Endothelial cell of umbilical vein (primary cell): ENCODE measurements at regions not wholly inside any gene's neighbourhood (a gene's known extent, or its start where the extent isn't known, plus 50 kb on each side); places are given as distances from the start of the nearest gene placed in this dataset.

Experiments used
- BruUV-seq: library from RNA; stranded (reverse); fragments of 400-500 nt; replicated peaks from 2 replicates; lab custom pipeline; 2021; lab: Mats Ljungman, UMichigan
- CTCF ChIA-PET: fragments of 300-600, 350-600 bp; sonication (Branson Sonifier 250); formaldehyde crosslinking; loops from one replicate; lab custom pipeline; 2021; ENCODE audit warnings: antibody characterized with exemption, inconsistent platforms; lab: Charles Lee
- POLR2A ChIA-PET: fragments of 300-600, 350-600 bp; sonication (Branson Sonifier 250); formaldehyde crosslinking; loops from one replicate; lab custom pipeline; 2021; ENCODE audit warnings: antibody characterized with exemption, inconsistent platforms; lab: Charles Lee
- DNase-seq: peaks from one replicate; pipeline ENCODE4 v3.0.0-alpha.2; 2011; ENCODE audit warnings: low read depth, low spot score
- FAIRE-seq: peaks from 2 replicates; lab custom pipeline; 2011; peaks lifted over from hg19 to GRCh38; lab: Jason Lieb, UNC
- H2AFZ ChIP-seq: 2 replicates; pipeline ENCODE4 v1.6.0; 2012; ENCODE audit warnings: low read depth, low read length, control low read depth, inconsistent platforms
- H3K27ac ChIP-seq: 2 replicates; pipeline ENCODE4 v1.5.1; 2011; ENCODE audit warnings: low read depth, mild to moderate bottlenecking, control low read depth, low read length, moderate library complexity; ENCODE audit not compliant: insufficient read depth
- H3K27me3 ChIP-seq, 2 experiments: 2 replicates each; pipeline versions ENCODE4 v1.6.0 to v1.6.1; 2011; ENCODE audit warnings: low read length in 2 of 2, mixed read lengths in 1 of 2; ENCODE audit not compliant: control insufficient read depth in 2 of 2, insufficient read depth in 2 of 2
- H3K36me3 ChIP-seq, 2 experiments: 2 replicates in 1 of 2; 3 replicates in 1 of 2; pipeline ENCODE4 v1.5.1; 2011; ENCODE audit warnings: low read length in 2 of 2, mild to moderate bottlenecking in 1 of 2, moderate library complexity in 1 of 2; ENCODE audit not compliant: control insufficient read depth in 2 of 2, insufficient read depth in 2 of 2; ENCODE audit errors: extremely low read depth in 1 of 2
- H3K4me1 ChIP-seq: 3 replicates; pipeline ENCODE4 v1.5.1; 2011; ENCODE audit warnings: mild to moderate bottlenecking, low read length; ENCODE audit not compliant: control insufficient read depth, insufficient read depth; ENCODE audit errors: extremely low read depth
- H3K4me2 ChIP-seq: 2 replicates; pipeline ENCODE4 v1.6.1; 2011; ENCODE audit warnings: low read length, control low read depth, mixed read lengths; ENCODE audit not compliant: insufficient read depth
- H3K4me3 ChIP-seq, 3 experiments: fragments of 200-600 bp in 1 of 3; sonication (generic), shearing (Covaris generic) in 1 of 3; replicated peaks in 1 of 3; 2 replicates each; pipeline ENCODE4 v1.5.1; 2011 to 2016; ENCODE audit warnings: control low read depth in 3 of 3, low read length in 3 of 3, mild to moderate bottlenecking in 2 of 3, inconsistent platforms in 1 of 3, low read depth in 1 of 3, moderate library complexity in 1 of 3; ENCODE audit not compliant: insufficient read depth in 1 of 3
- H3K79me2 ChIP-seq: 2 replicates; pipeline ENCODE4 v1.6.0; 2012; ENCODE audit warnings: low read length, inconsistent platforms; ENCODE audit not compliant: control insufficient read depth, insufficient read depth
- H3K9ac ChIP-seq: replicated peaks from 2 replicates; pipeline ENCODE3; 2011; ENCODE audit warnings: low read length, control low read depth; ENCODE audit not compliant: insufficient read depth; ENCODE audit errors: extremely low read depth
- H3K9me1 ChIP-seq: replicated peaks from 3 replicates; pipeline ENCODE4 v1.6.0; 2011; ENCODE audit warnings: mild to moderate bottlenecking, low read length; ENCODE audit not compliant: control insufficient read depth, insufficient read depth; ENCODE audit errors: extremely low read depth
- H3K9me3 ChIP-seq: replicated peaks from 2 replicates; pipeline ENCODE4 v1.5.1; 2012; ENCODE audit warnings: low read length, inconsistent platforms; ENCODE audit not compliant: control insufficient read depth, insufficient read depth
- H4K20me1 ChIP-seq: replicated peaks from 2 replicates; pipeline ENCODE3; 2011; ENCODE audit warnings: mild to moderate bottlenecking, low read length; ENCODE audit not compliant: control insufficient read depth, insufficient read depth; ENCODE audit errors: extremely low read depth
- EZH2 ChIP-seq: IDR thresholded peaks from 2 replicates; pipeline ENCODE4 v1.6.1; 2012; ENCODE audit warnings: borderline replicate concordance, low read depth, mild to moderate bottlenecking, moderate library complexity, low read length, inconsistent platforms; ENCODE audit not compliant: severe bottlenecking
- FOS ChIP-seq: IDR thresholded peaks from 2 replicates; pipeline ENCODE4 v1.6.1; 2011; ENCODE audit warnings: mild to moderate bottlenecking, low read length, moderate library complexity, borderline replicate concordance; ENCODE audit not compliant: insufficient read depth
- GATA2 ChIP-seq: IDR thresholded peaks from 2 replicates; pipeline ENCODE4 v1.7.0; 2011; ENCODE audit warnings: low read depth, mild to moderate bottlenecking, moderate library complexity, mixed read lengths, low read length; ENCODE audit not compliant: insufficient read length, insufficient read depth
- JUN ChIP-seq: IDR thresholded peaks from 2 replicates; pipeline ENCODE4 v1.6.1; 2011; ENCODE audit warnings: borderline replicate concordance, low read depth; ENCODE audit not compliant: insufficient read length, insufficient read depth
- MYC ChIP-seq: IDR thresholded peaks from one replicate; pipeline ENCODE4 v1.6.1; 2011; ENCODE audit warnings: mild to moderate bottlenecking, low read depth, low read length
- POLR2A ChIP-seq: IDR thresholded peaks from 2 replicates; pipeline ENCODE4 v1.6.1; 2012; ENCODE audit warnings: low read depth, mild to moderate bottlenecking, control low read depth, low read length
- POLR2AphosphoS5 ChIP-seq: IDR thresholded peaks from 2 replicates; pipeline ENCODE4 v1.6.1; 2012; ENCODE audit warnings: low read depth, mild to moderate bottlenecking, control low read depth, low read length, moderate library complexity; ENCODE audit not compliant: insufficient read depth
- dilution Hi-C: fragments of 300-500 bp; cut with MboI; formaldehyde crosslinking; loops from one replicate; pipeline ENCODE4 v1.15.0; 2019; ENCODE audit warnings: low sequenced_read_pairs; ENCODE audit not compliant: extremely low pct_ligation_motif_present
- intact Hi-C: fragments of 100-400 bp; cut with micrococcal nuclease; formaldehyde crosslinking; loops from one replicate; pipeline ENCODE4 v1.10.0; 2022
- TF ChIP-seq, protein P1 (sequence below): IDR thresholded peaks from 2 replicates; pipeline ENCODE4 v1.6.1; 2011; ENCODE audit not compliant: insufficient read depth, insufficient read length
- TF ChIP-seq, protein P2 (sequence below), 2 donors: IDR thresholded peaks; 1 replicate in 1 of 2; 2 replicates in 1 of 2; pipeline ENCODE4 v1.5.1; 2011; ENCODE audit warnings: low read length in 2 of 2, mild to moderate bottlenecking in 2 of 2, moderate library complexity in 2 of 2, control low read depth in 1 of 2, inconsistent platforms in 1 of 2, low read depth in 1 of 2; ENCODE audit not compliant: insufficient read depth in 1 of 2; ENCODE audit errors: extremely low read depth in 1 of 2

DNA sequence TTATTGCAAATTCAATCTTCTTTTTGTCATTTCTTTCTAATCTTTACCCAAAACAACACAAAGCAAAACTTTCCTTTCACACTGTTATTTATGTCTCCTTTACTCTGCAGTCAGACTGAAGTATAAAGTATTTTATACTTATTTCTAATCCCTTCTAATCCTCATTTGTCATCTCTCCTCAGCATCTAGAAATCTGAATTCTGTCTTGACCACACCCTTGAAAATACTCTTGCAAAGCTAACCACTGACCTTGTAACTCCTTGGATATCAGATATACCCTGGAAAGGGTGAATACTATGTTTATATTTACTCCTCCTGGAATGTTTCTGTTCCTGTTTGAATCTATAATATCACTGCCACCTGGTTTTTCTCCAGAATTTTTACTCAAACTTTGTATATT, 481.1 kb downstream of the ZNF385D start:
- POLR2A ChIA-PET = no interaction called here
- Histone ChIP-seq H3K9me1 (no peaks in the 10 kb centered on the region), H3K4me2 (no peak overlapping the region), H3K27ac (no peak overlapping the region), H3K27me3 (no peaks in the 10 kb centered on the region), H3K79me2 (no peaks in the 10 kb centered on the region), H4K20me1 (no peaks in the 10 kb centered on the region), H3K4me3 (no peak overlapping the region), H3K9me3 (no peaks in the 10 kb centered on the region), H3K36me3 (no peaks in the 10 kb centered on the region), H3K4me1 (peaks cover 14% of the 10 kb centered on the region), H3K9ac (no peak overlapping the region), H2AFZ (no peak overlapping the region)
- no peak for FAIRE-seq
- no peak for DNase-seq
- dilution Hi-C loops (no loop called here), intact Hi-C loops (no loop called here)
- CTCF ChIA-PET = no interaction called here
- no TSS peak for BruUV-seq
- no peak for TF ChIP-seq POLR2AphosphoS5
- TF ChIP-seq POLR2A = no peak
- no peak for TF ChIP-seq JUN
- TF ChIP-seq, protein P1, sequence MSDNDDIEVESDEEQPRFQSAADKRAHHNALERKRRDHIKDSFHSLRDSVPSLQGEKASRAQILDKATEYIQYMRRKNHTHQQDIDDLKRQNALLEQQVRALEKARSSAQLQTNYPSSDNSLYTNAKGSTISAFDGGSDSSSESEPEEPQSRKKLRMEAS = no peak
- TF ChIP-seq EZH2 = no peak

DNA sequence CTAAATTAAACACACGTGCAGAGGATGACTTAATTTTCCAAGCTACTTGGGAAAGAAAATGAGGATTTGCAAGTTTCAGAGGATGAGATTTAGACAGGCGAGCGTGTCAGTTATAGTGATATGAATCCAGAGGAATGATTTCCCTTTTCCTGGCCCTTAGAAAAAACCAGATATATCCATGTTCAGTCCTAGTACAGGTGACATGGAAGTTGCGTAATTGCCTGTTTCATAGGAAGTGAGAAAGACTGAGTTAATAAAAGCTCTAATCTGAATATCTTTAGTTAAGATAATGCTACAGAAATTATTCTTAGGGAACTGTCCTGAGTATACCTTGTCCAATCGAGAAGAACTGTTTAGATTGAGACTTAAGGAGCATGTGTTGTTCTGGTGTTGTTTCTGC, 490.5 kb downstream of the ZNF385D start:
- Histone ChIP-seq H3K36me3 (no peaks in the 10 kb centered on the region), H3K4me3 (no peak overlapping the region), H3K79me2 (no peaks in the 10 kb centered on the region), H3K9me3 (no peaks in the 10 kb centered on the region), H2AFZ (no peak overlapping the region), H3K4me1 (no peaks in the 10 kb centered on the region), H3K27me3 (no peaks in the 10 kb centered on the region), H4K20me1 (no peaks in the 10 kb centered on the region), H3K9me1 (no peaks in the 10 kb centered on the region), H3K4me2 (no peak overlapping the region), H3K9ac (no peak overlapping the region), H3K27ac (no peak overlapping the region)
- BruUV-seq = no TSS peak
- TF ChIP-seq JUN = no peak
- TF ChIP-seq, protein P2, sequence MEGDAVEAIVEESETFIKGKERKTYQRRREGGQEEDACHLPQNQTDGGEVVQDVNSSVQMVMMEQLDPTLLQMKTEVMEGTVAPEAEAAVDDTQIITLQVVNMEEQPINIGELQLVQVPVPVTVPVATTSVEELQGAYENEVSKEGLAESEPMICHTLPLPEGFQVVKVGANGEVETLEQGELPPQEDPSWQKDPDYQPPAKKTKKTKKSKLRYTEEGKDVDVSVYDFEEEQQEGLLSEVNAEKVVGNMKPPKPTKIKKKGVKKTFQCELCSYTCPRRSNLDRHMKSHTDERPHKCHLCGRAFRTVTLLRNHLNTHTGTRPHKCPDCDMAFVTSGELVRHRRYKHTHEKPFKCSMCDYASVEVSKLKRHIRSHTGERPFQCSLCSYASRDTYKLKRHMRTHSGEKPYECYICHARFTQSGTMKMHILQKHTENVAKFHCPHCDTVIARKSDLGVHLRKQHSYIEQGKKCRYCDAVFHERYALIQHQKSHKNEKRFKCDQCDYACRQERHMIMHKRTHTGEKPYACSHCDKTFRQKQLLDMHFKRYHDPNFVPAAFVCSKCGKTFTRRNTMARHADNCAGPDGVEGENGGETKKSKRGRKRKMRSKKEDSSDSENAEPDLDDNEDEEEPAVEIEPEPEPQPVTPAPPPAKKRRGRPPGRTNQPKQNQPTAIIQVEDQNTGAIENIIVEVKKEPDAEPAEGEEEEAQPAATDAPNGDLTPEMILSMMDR (IDR thresholded peaks at IDR 0.05; ENCODE audit: extremely low read depth in 1 of 2, insufficient read depth in 1 of 2, low read depth in 1 of 2, low read length in 2 of 2) = no peak
- TF ChIP-seq EZH2 = no peak
- no peak for TF ChIP-seq FOS
- TF ChIP-seq GATA2 = no peak
- TF ChIP-seq POLR2A = no peak
- no peak for TF ChIP-seq MYC
- no peak for TF ChIP-seq POLR2AphosphoS5
- TF ChIP-seq, protein P1 = no peak
- ChIA-PET POLR2A (no interaction called here), CTCF (no interaction called here)
- dilution Hi-C loops (no loop called here), intact Hi-C loops (no loop called here)
- DNase-seq (no peak), FAIRE-seq (no peak)
